Mesendoderm (in vitro differentiated cells): ENCODE measurements at regions not wholly inside any gene's neighbourhood (a gene's known extent, or its start where the extent isn't known, plus 50 kb on each side); places are given as distances from the start of the nearest gene placed in this dataset.

Experiments
- DNase-seq: peaks from one replicate; pipeline ENCODE4 v3.0.0; 2013
- H2AK5ac ChIP-seq: 2 replicates; pipeline ENCODE4 v1.6.1; 2013; ENCODE audit warnings: low read length, inconsistent platforms
- H2BK120ac ChIP-seq: 2 replicates; pipeline ENCODE4 v1.6.1; 2013; ENCODE audit warnings: low read depth, mild to moderate bottlenecking, low read length, moderate library complexity, mixed read lengths
- H2BK15ac ChIP-seq: replicated peaks from 2 replicates; pipeline ENCODE4 v1.6.1; 2013; ENCODE audit warnings: low read depth, mild to moderate bottlenecking, moderate library complexity
- H2BK5ac ChIP-seq: 2 replicates; pipeline ENCODE4 v1.6.1; 2013; ENCODE audit warnings: low read length, inconsistent platforms
- H3K18ac ChIP-seq: 2 replicates; pipeline ENCODE4 v1.6.1; 2013; ENCODE audit warnings: mild to moderate bottlenecking, low read length, mixed read lengths
- H3K23ac ChIP-seq: one replicate; pipeline ENCODE4 v1.6.1; 2013; ENCODE audit warnings: low read length
- H3K27ac ChIP-seq: 2 replicates; pipeline ENCODE4 v1.5.1; 2013; ENCODE audit warnings: low read depth, mild to moderate bottlenecking, inconsistent platforms, low read length, moderate library complexity
- H3K27me3 ChIP-seq: 2 replicates; pipeline ENCODE4 v1.6.1; 2013; ENCODE audit warnings: low read length, control low read depth, mild to moderate bottlenecking, inconsistent platforms; ENCODE audit not compliant: insufficient read depth, poor library complexity
- H3K36me3 ChIP-seq: 2 replicates; pipeline ENCODE4 v1.6.1; 2013; ENCODE audit warnings: low read length, inconsistent platforms; ENCODE audit not compliant: control insufficient read depth, insufficient read depth
- H3K4ac ChIP-seq: one replicate; pipeline ENCODE4 v1.6.1; 2013; ENCODE audit warnings: low read depth, mild to moderate bottlenecking, low read length, moderate library complexity
- H3K4me1 ChIP-seq: 2 replicates; pipeline ENCODE4 v1.6.1; 2013; ENCODE audit warnings: low read depth, low read length, inconsistent platforms; ENCODE audit not compliant: control insufficient read depth
- H3K4me2 ChIP-seq: 2 replicates; pipeline ENCODE4 v1.6.1; 2013; ENCODE audit warnings: low read length
- H3K4me3 ChIP-seq: 2 replicates; pipeline ENCODE4 v1.5.1; 2013; ENCODE audit warnings: mild to moderate bottlenecking, low read length
- H3K56ac ChIP-seq: one replicate; pipeline ENCODE4 v1.6.1; 2013; ENCODE audit warnings: low read length
- H3K79me1 ChIP-seq: 2 replicates; pipeline ENCODE4 v1.6.1; 2013; ENCODE audit warnings: low read length, inconsistent platforms
- H3K79me2 ChIP-seq: 2 replicates; pipeline ENCODE4 v1.6.1; 2013; ENCODE audit warnings: mild to moderate bottlenecking, low read length; ENCODE audit not compliant: control insufficient read depth, insufficient read depth
- H3K9ac ChIP-seq: 2 replicates; pipeline ENCODE4 v1.6.1; 2013; ENCODE audit warnings: low read length, inconsistent platforms
- H4K5ac ChIP-seq: one replicate; pipeline ENCODE4 v1.6.1; 2013; ENCODE audit warnings: low read length
- H4K8ac ChIP-seq: one replicate; pipeline ENCODE4 v1.6.1; 2013; ENCODE audit warnings: low read depth, mild to moderate bottlenecking, control low read depth, low read length, moderate library complexity
- WGBS: extraction: QIAGEN DNeasy Blood & Tissue Kit; methylation state at CpG from one replicate; pipeline ENCODE4 v1.1.7; 2013; ENCODE audit warnings: low lambda C conversion rate, missing lambda C conversion rate; ENCODE audit not compliant: insufficient coverage; ENCODE audit errors: extremely low coverage; 5-methylcytosine and 5-hydroxymethylcytosine counted together

DNA sequence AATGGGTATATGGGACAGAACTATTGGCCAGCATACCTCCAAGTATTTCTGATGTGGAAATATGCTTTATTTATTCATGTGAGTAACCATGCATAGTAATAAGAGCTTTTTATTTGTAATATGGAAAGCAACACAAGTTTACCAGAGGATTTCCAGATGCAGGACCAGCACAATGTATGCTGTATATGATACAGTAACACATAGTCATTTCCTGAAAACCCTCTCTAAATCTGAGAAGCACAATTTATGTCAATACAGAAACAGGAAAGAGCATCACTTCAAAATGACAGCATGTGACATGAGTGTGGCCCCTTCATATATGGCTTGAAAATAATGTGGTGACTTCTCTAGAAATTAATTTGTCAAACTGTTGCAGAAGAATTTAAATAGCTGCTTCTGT is 1134.7 kb upstream of the ADGRL2 start:
- no peak overlapping the region for H2BK5ac ChIP-seq
- H3K18ac ChIP-seq = no peak overlapping the region
- no peaks in the 10 kb centered on the region for H3K79me2 ChIP-seq
- H3K56ac ChIP-seq = no peak overlapping the region
- H3K9ac ChIP-seq = no peak overlapping the region
- H3K36me3 ChIP-seq = no peaks in the 10 kb centered on the region
- H3K23ac ChIP-seq = no peak overlapping the region
- H2BK15ac ChIP-seq = no peak overlapping the region
- no peaks in the 10 kb centered on the region for H3K79me1 ChIP-seq
- no peak overlapping the region for H4K5ac ChIP-seq
- no peak overlapping the region for H3K4ac ChIP-seq
- DNase-seq = no peak
- H3K4me3 ChIP-seq = no peak overlapping the region
- no peak overlapping the region for H4K8ac ChIP-seq
- no peak overlapping the region for H2BK120ac ChIP-seq
- no peaks in the 10 kb centered on the region for H3K27me3 ChIP-seq
- no peak overlapping the region for H3K27ac ChIP-seq
- H2AK5ac ChIP-seq = no peak overlapping the region
- no peak overlapping the region for H3K4me2 ChIP-seq
- no peaks in the 10 kb centered on the region for H3K4me1 ChIP-seq

DNA sequence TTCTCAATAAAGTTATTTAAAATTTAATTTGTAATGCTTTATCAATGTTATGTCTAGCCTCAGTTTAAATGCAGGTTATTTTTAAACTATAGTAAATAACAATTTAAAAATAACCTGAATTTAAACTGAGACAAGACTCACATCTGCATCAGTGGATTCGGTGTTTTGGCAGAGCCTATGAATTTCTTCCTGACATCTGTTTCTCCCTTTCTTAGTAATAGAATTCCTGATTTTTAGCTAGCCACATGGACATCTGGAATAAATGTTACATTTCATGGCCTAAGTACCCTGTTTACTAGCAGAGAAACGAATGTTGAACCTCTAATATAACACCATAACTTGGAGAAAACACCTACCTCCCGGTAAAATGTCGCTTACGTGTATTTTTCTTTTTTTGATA is 1141.6 kb upstream of the ADGRL2 start:
- H3K4me1 ChIP-seq = no peaks in the 10 kb centered on the region

DNA sequence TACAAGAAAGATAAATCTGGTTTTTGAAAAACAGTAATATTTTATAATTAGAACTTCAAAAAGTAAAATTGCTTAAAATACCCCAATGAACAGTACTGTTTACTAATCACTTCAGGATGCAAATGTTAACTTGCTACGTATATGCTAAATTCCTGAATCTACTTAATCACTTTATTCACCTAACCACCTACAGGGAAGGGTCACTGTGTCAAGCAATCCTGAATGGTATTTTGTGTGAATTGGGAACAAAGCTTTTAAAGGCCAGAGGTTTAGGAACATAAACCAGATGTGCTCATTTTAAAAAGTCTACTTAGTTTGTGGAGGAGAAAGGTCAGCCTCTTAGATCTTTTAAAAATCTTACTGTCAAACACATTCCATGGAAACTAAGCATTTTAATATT is 1143.0 kb upstream of the ADGRL2 start:
- H3K18ac ChIP-seq = no peak overlapping the region
- no peak overlapping the region for H4K5ac ChIP-seq
- H2BK15ac ChIP-seq = no peak overlapping the region
- no peak overlapping the region for H3K27ac ChIP-seq
- no peaks in the 10 kb centered on the region for H3K79me2 ChIP-seq
- H2AK5ac ChIP-seq = no peak overlapping the region
- no CpG with 5 or more reads among the region's 1 CpG for WGBS
- no peak overlapping the region for H2BK120ac ChIP-seq
- H3K4me2 ChIP-seq = no peak overlapping the region
- H3K27me3 ChIP-seq = no peaks in the 10 kb centered on the region
- no peak overlapping the region for H3K4ac ChIP-seq
- no peak overlapping the region for H3K4me3 ChIP-seq
- no peak overlapping the region for H2BK5ac ChIP-seq
- no peaks in the 10 kb centered on the region for H3K79me1 ChIP-seq
- H3K36me3 ChIP-seq = no peaks in the 10 kb centered on the region
- H3K23ac ChIP-seq = no peak overlapping the region
- H3K4me1 ChIP-seq = no peaks in the 10 kb centered on the region
- no peak overlapping the region for H3K9ac ChIP-seq
- no peak overlapping the region for H3K56ac ChIP-seq
- DNase-seq = peak; percentile 57
- no peak overlapping the region for H4K8ac ChIP-seq

More for the DNA sequence above, 1141.6 kb upstream of the ADGRL2 start:
- H3K56ac ChIP-seq = no peak overlapping the region
- no peak for DNase-seq
- H3K27ac ChIP-seq = no peak overlapping the region
- H3K23ac ChIP-seq = no peak overlapping the region
- no peak overlapping the region for H3K4ac ChIP-seq
- H4K8ac ChIP-seq = no peak overlapping the region
- no peak overlapping the region for H3K4me2 ChIP-seq
- H2AK5ac ChIP-seq = no peak overlapping the region
- no peaks in the 10 kb centered on the region for H3K79me2 ChIP-seq
- H3K27me3 ChIP-seq = no peaks in the 10 kb centered on the region
- no CpG with 5 or more reads among the region's 5 CpGs for WGBS
- no peaks in the 10 kb centered on the region for H3K36me3 ChIP-seq
- no peak overlapping the region for H3K18ac ChIP-seq
- no peak overlapping the region for H3K9ac ChIP-seq
- H4K5ac ChIP-seq = no peak overlapping the region
- H2BK5ac ChIP-seq = no peak overlapping the region
- no peak overlapping the region for H2BK15ac ChIP-seq
- H2BK120ac ChIP-seq = no peak overlapping the region
- H3K4me3 ChIP-seq = no peak overlapping the region
- H3K79me1 ChIP-seq = no peaks in the 10 kb centered on the region

DNA sequence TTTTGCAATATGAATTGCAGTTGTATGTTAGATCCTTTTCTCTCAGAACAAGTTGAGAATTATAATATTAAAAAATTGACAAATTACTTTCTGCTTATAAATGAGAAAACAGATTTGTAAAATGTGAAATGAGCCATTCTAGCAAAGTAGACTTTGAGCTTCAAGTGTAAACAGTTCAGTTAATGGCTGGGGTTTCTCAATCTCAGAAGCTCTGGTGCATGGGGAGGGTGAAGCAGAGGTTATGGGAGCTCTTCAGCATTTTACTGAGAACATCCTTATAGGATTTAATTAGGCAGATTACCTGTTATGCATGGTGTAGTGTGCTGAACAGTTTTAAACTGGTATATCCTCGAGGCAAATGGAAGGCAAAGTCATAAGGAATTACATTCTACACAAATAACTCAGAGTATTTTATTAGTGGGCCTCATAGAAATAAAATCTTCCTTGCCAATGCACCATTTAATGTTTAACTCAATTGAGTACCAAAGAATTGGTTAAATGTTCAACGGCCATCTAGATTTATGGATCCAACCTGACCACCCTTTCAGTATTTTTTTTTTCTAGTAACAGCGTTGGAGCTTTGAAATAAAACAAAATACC is 1143.6 kb upstream of the ADGRL2 start:
- Histone ChIP-seq H3K4ac (no peak overlapping the region), H3K27ac (no peak overlapping the region), H2BK120ac (no peak overlapping the region), H3K4me3 (no peak overlapping the region), H3K79me1 (no peaks in the 10 kb centered on the region), H3K27me3 (no peaks in the 10 kb centered on the region), H3K18ac (no peak overlapping the region), H3K4me2 (no peak overlapping the region), H4K5ac (no peak overlapping the region), H3K4me1 (no peaks in the 10 kb centered on the region), H4K8ac (no peak overlapping the region), H3K23ac (no peak overlapping the region), H2AK5ac (no peak overlapping the region), H3K36me3 (no peaks in the 10 kb centered on the region), H3K9ac (no peak overlapping the region), H3K56ac (no peak overlapping the region), H2BK5ac (no peak overlapping the region), H3K79me2 (no peaks in the 10 kb centered on the region), H2BK15ac (no peak overlapping the region)
- WGBS = no CpG with 5 or more reads among the region's 3 CpGs
- no peak for DNase-seq

DNA sequence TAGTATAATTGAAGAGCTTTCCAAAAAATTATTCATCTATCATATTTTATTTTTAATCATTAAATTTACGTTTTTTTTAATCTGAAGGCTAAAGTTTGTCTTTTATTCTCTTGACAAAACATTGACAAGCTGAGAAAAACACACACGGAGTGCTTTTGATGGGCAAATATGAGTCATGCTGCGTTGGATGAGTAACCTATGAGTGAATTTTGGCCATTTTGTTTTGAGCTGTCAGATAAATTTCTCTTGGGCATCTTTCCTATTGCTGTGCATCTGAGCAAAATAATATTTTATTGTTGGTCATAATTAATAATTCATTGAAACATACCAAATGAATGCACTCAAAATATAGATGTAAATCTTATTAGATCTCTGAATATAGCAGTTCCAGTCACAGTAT is 1144.1 kb upstream of the ADGRL2 start:
- Histone ChIP-seq H3K36me3 (no peaks in the 10 kb centered on the region), H3K79me1 (no peaks in the 10 kb centered on the region), H3K4me1 (no peaks in the 10 kb centered on the region), H3K56ac (no peak overlapping the region), H3K4me2 (no peak overlapping the region), H3K4me3 (no peak overlapping the region), H3K79me2 (no peaks in the 10 kb centered on the region), H2BK15ac (no peak overlapping the region), H2BK5ac (no peak overlapping the region), H4K5ac (no peak overlapping the region), H3K18ac (no peak overlapping the region), H4K8ac (no peak overlapping the region), H3K23ac (no peak overlapping the region), H3K4ac (no peak overlapping the region), H2BK120ac (no peak overlapping the region), H2AK5ac (no peak overlapping the region), H3K9ac (no peak overlapping the region), H3K27ac (no peak overlapping the region), H3K27me3 (no peaks in the 10 kb centered on the region)
- WGBS = no CpG with 5 or more reads among the region's 3 CpGs
- DNase-seq = no peak

DNA sequence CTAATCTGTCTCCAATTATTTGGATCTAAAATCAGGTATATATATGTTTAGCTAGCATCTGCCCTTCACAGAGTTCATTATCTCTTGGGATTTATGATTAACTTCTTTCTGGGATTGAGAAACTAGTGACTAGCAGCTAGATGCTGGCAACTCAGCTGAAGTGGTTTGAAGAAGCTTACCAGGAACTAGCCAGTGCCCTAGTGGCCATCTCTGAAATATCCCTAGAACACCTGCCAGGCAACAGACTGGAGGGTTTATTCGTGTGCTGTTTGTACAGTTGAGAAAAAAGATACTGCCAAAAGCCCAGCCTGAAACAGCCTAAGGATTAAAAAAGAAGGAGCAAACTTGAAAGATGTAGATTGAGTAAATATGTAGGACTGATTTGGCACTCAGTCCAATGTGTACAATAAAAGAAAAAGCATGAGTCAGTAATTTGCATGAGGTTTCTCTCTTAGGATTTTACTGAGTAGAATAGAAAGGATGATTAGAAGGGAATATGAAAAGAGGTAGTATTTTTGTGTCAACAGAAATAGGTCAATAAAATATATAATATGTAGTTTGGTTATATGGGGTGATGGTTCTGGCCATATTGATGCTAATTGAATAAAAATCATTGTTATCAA is 1144.6 kb upstream of the ADGRL2 start:
- Histone ChIP-seq H3K79me1 (no peaks in the 10 kb centered on the region), H3K27ac (no peak overlapping the region), H2AK5ac (no peak overlapping the region), H3K23ac (no peak overlapping the region), H4K5ac (no peak overlapping the region), H3K4me2 (no peak overlapping the region), H4K8ac (no peak overlapping the region), H3K79me2 (no peaks in the 10 kb centered on the region), H3K4ac (no peak overlapping the region), H2BK15ac (no peak overlapping the region), H3K27me3 (no peaks in the 10 kb centered on the region), H2BK5ac (no peak overlapping the region), H3K4me3 (no peak overlapping the region), H2BK120ac (no peak overlapping the region), H3K18ac (no peak overlapping the region), H3K4me1 (no peaks in the 10 kb centered on the region), H3K56ac (no peak overlapping the region), H3K36me3 (no peaks in the 10 kb centered on the region), H3K9ac (no peak overlapping the region)
- DNase-seq = peak; percentile 60
- no CpG with 5 or more reads among the region's 1 CpG for WGBS
